ENCODE measurements at regions not wholly inside any gene's neighbourhood (a gene's known extent, or its start where the extent isn't known, plus 50 kb on each side); places are given as distances from the start of the nearest gene placed in this dataset.

GRCh38 chr2:118351796-118352195 lies 263.5 kb downstream of the INSIG2 start:
- H3K36me3 ChIP-seq (ENCODE audit: control insufficient read depth in 3 of 3, insufficient read depth in 3 of 3, low read length in 3 of 3): no peaks in the 10 kb centered on the region
- no peak overlapping the region for H3K4me3 ChIP-seq (ENCODE audit: low read length in 3 of 3)
- H3K27ac ChIP-seq (ENCODE audit: low read depth, low read length): no peak overlapping the region
- no peak overlapping the region for H3K9ac ChIP-seq (ENCODE audit: low read depth in 1 of 3, low read length in 3 of 3)
- no peaks in the 10 kb centered on the region for H3K27me3 ChIP-seq (ENCODE audit: control insufficient read depth in 3 of 3, insufficient read depth in 3 of 3, low read length in 3 of 3)
- no peaks in the 10 kb centered on the region for H3K4me1 ChIP-seq (ENCODE audit: control insufficient read depth in 3 of 3, insufficient read depth in 3 of 3, low read length in 3 of 3)
- peaks cover 0 to 3% (median 0%) of the 10 kb centered on the region in 3 donors for H3K9me3 ChIP-seq (ENCODE audit: control insufficient read depth in 3 of 3, low read length in 3 of 3)

- Histone ChIP-seq H3K4me1 (ENCODE audit: control insufficient read depth in 3 of 3, insufficient read depth in 3 of 3, low read length in 3 of 3) (no peaks in the 10 kb centered on the region), H3K9me3 (ENCODE audit: control insufficient read depth in 3 of 3, low read length in 3 of 3) (peaks cover 0 to under 1% (median 0%) of the 10 kb centered on the region in 3 donors), H3K4me3 (ENCODE audit: low read length in 3 of 3) (no peak overlapping the region), H3K27me3 (ENCODE audit: control insufficient read depth in 3 of 3, insufficient read depth in 3 of 3, low read length in 3 of 3) (no peaks in the 10 kb centered on the region), H3K9ac (ENCODE audit: low read depth in 1 of 3, low read length in 3 of 3) (no peak overlapping the region), H3K27ac (ENCODE audit: low read depth, low read length) (no peak overlapping the region), H3K36me3 (ENCODE audit: control insufficient read depth in 3 of 3, insufficient read depth in 3 of 3, low read length in 3 of 3) (no peaks in the 10 kb centered on the region)
These were observed 262.4 kb downstream of the INSIG2 start for GRCh38 chr2:118350621-118351020.

- H3K36me3 ChIP-seq (ENCODE audit: control insufficient read depth in 3 of 3, insufficient read depth in 3 of 3, low read length in 3 of 3): no peaks in the 10 kb centered on the region
- no peak overlapping the region for H3K9ac ChIP-seq (ENCODE audit: low read depth in 1 of 3, low read length in 3 of 3)
- no peak overlapping the region for H3K27ac ChIP-seq (ENCODE audit: low read depth, low read length)
- no peak overlapping the region for H3K4me3 ChIP-seq (ENCODE audit: low read length in 3 of 3)
- H3K9me3 ChIP-seq (ENCODE audit: control insufficient read depth in 3 of 3, low read length in 3 of 3): no peaks in the 10 kb centered on the region
- H3K27me3 ChIP-seq (ENCODE audit: control insufficient read depth in 3 of 3, insufficient read depth in 3 of 3, low read length in 3 of 3): no peaks in the 10 kb centered on the region
- no peaks in the 10 kb centered on the region for H3K4me1 ChIP-seq (ENCODE audit: control insufficient read depth in 3 of 3, insufficient read depth in 3 of 3, low read length in 3 of 3)
These were observed 261.1 kb downstream of the INSIG2 start for GRCh38 chr2:118349365-118349764.

GRCh38 chr2:118348380-118349034 lies 260.2 kb downstream of the INSIG2 start:
- Histone ChIP-seq H3K27ac (ENCODE audit: low read depth, low read length) (no peak overlapping the region), H3K36me3 (ENCODE audit: control insufficient read depth in 3 of 3, insufficient read depth in 3 of 3, low read length in 3 of 3) (no peaks in the 10 kb centered on the region), H3K27me3 (ENCODE audit: control insufficient read depth in 3 of 3, insufficient read depth in 3 of 3, low read length in 3 of 3) (no peaks in the 10 kb centered on the region), H3K9ac (ENCODE audit: low read depth in 1 of 3, low read length in 3 of 3) (no peak overlapping the region), H3K4me3 (ENCODE audit: low read length in 3 of 3) (no peak overlapping the region), H3K4me1 (ENCODE audit: control insufficient read depth in 3 of 3, insufficient read depth in 3 of 3, low read length in 3 of 3) (no peaks in the 10 kb centered on the region), H3K9me3 (ENCODE audit: control insufficient read depth in 3 of 3, low read length in 3 of 3) (no peaks in the 10 kb centered on the region)

- Histone ChIP-seq H3K4me3 (ENCODE audit: low read length in 3 of 3) (no peak overlapping the region), H3K9ac (ENCODE audit: low read depth in 1 of 3, low read length in 3 of 3) (no peak overlapping the region), H3K27me3 (ENCODE audit: control insufficient read depth in 3 of 3, insufficient read depth in 3 of 3, low read length in 3 of 3) (no peaks in the 10 kb centered on the region), H3K9me3 (ENCODE audit: control insufficient read depth in 3 of 3, low read length in 3 of 3) (no peaks in the 10 kb centered on the region), H3K4me1 (ENCODE audit: control insufficient read depth in 3 of 3, insufficient read depth in 3 of 3, low read length in 3 of 3) (no peaks in the 10 kb centered on the region), H3K36me3 (ENCODE audit: control insufficient read depth in 3 of 3, insufficient read depth in 3 of 3, low read length in 3 of 3) (no peaks in the 10 kb centered on the region), H3K27ac (ENCODE audit: low read depth, low read length) (no peak overlapping the region)
These were observed 257.2 kb downstream of the INSIG2 start for GRCh38 chr2:118345465-118345864.

GRCh38 chr2:118340103-118340502 lies 251.8 kb downstream of the INSIG2 start:
- H3K4me3 ChIP-seq (ENCODE audit: low read length in 3 of 3): no peak overlapping the region
- no peaks in the 10 kb centered on the region for H3K36me3 ChIP-seq (ENCODE audit: control insufficient read depth in 3 of 3, insufficient read depth in 3 of 3, low read length in 3 of 3)
- H3K4me1 ChIP-seq (ENCODE audit: control insufficient read depth in 3 of 3, insufficient read depth in 3 of 3, low read length in 3 of 3): no peaks in the 10 kb centered on the region
- H3K27me3 ChIP-seq (ENCODE audit: control insufficient read depth in 3 of 3, insufficient read depth in 3 of 3, low read length in 3 of 3): no peaks in the 10 kb centered on the region
- no peak overlapping the region for H3K27ac ChIP-seq (ENCODE audit: low read depth, low read length)
- H3K9ac ChIP-seq (ENCODE audit: low read depth in 1 of 3, low read length in 3 of 3): no peak overlapping the region
- H3K9me3 ChIP-seq (ENCODE audit: control insufficient read depth in 3 of 3, low read length in 3 of 3): peaks cover 0 to 5% (median 0%) of the 10 kb centered on the region in 3 donors

GRCh38 chr2:118339386-118339785 lies 251.1 kb downstream of the INSIG2 start:
- H3K36me3 ChIP-seq (ENCODE audit: control insufficient read depth in 3 of 3, insufficient read depth in 3 of 3, low read length in 3 of 3): no peaks in the 10 kb centered on the region
- no peaks in the 10 kb centered on the region for H3K4me1 ChIP-seq (ENCODE audit: control insufficient read depth in 3 of 3, insufficient read depth in 3 of 3, low read length in 3 of 3)
- H3K9me3 ChIP-seq (ENCODE audit: control insufficient read depth in 3 of 3, low read length in 3 of 3): peaks cover 0 to 5% (median 0%) of the 10 kb centered on the region in 3 donors
- H3K27ac ChIP-seq (ENCODE audit: low read depth, low read length): no peak overlapping the region
- H3K27me3 ChIP-seq (ENCODE audit: control insufficient read depth in 3 of 3, insufficient read depth in 3 of 3, low read length in 3 of 3): no peaks in the 10 kb centered on the region
- no peak overlapping the region for H3K4me3 ChIP-seq (ENCODE audit: low read length in 3 of 3)
- H3K9ac ChIP-seq (ENCODE audit: low read depth in 1 of 3, low read length in 3 of 3): no peak overlapping the region

GRCh38 chr2:118333664-118334063 lies 245.4 kb downstream of the INSIG2 start:
- Histone ChIP-seq H3K9ac (ENCODE audit: low read depth in 1 of 3, low read length in 3 of 3) (no peak overlapping the region), H3K27me3 (ENCODE audit: control insufficient read depth in 3 of 3, insufficient read depth in 3 of 3, low read length in 3 of 3) (no peaks in the 10 kb centered on the region), H3K9me3 (ENCODE audit: control insufficient read depth in 3 of 3, low read length in 3 of 3) (no peaks in the 10 kb centered on the region), H3K4me1 (ENCODE audit: control insufficient read depth in 3 of 3, insufficient read depth in 3 of 3, low read length in 3 of 3) (no peaks in the 10 kb centered on the region), H3K4me3 (ENCODE audit: low read length in 3 of 3) (no peak overlapping the region), H3K36me3 (ENCODE audit: control insufficient read depth in 3 of 3, insufficient read depth in 3 of 3, low read length in 3 of 3) (no peaks in the 10 kb centered on the region), H3K27ac (ENCODE audit: low read depth, low read length) (no peak overlapping the region)

- H3K27me3 ChIP-seq (ENCODE audit: control insufficient read depth in 3 of 3, insufficient read depth in 3 of 3, low read length in 3 of 3): no peaks in the 10 kb centered on the region
- H3K9ac ChIP-seq (ENCODE audit: low read depth in 1 of 3, low read length in 3 of 3): no peak overlapping the region
- H3K4me3 ChIP-seq (ENCODE audit: low read length in 3 of 3): no peak overlapping the region
- H3K27ac ChIP-seq (ENCODE audit: low read depth, low read length): no peak overlapping the region
- H3K36me3 ChIP-seq (ENCODE audit: control insufficient read depth in 3 of 3, insufficient read depth in 3 of 3, low read length in 3 of 3): no peaks in the 10 kb centered on the region
- no peaks in the 10 kb centered on the region for H3K4me1 ChIP-seq (ENCODE audit: control insufficient read depth in 3 of 3, insufficient read depth in 3 of 3, low read length in 3 of 3)
- no peaks in the 10 kb centered on the region for H3K9me3 ChIP-seq (ENCODE audit: control insufficient read depth in 3 of 3, low read length in 3 of 3)
These were observed 237.2 kb downstream of the INSIG2 start for GRCh38 chr2:118325321-118325955.

GRCh38 chr2:118322406-118322805 lies 234.1 kb downstream of the INSIG2 start:
- no peaks in the 10 kb centered on the region for H3K36me3 ChIP-seq (ENCODE audit: control insufficient read depth in 3 of 3, insufficient read depth in 3 of 3, low read length in 3 of 3)
- H3K4me1 ChIP-seq (ENCODE audit: control insufficient read depth in 3 of 3, insufficient read depth in 3 of 3, low read length in 3 of 3): no peaks in the 10 kb centered on the region
- no peaks in the 10 kb centered on the region for H3K27me3 ChIP-seq (ENCODE audit: control insufficient read depth in 3 of 3, insufficient read depth in 3 of 3, low read length in 3 of 3)
- H3K9ac ChIP-seq (ENCODE audit: low read depth in 1 of 3, low read length in 3 of 3): no peak overlapping the region
- no peak overlapping the region for H3K27ac ChIP-seq (ENCODE audit: low read depth, low read length)
- no peaks in the 10 kb centered on the region for H3K9me3 ChIP-seq (ENCODE audit: control insufficient read depth in 3 of 3, low read length in 3 of 3)
- no peak overlapping the region for H3K4me3 ChIP-seq (ENCODE audit: low read length in 3 of 3)

Data from skeletal muscle tissue (tissue), 3 donors.